IPS-20b (cell line): ENCODE measurements at regions not wholly inside any gene's neighbourhood (a gene's known extent, or its start where the extent isn't known, plus 50 kb on each side); places are given as distances from the start of the nearest gene placed in this dataset.

ENCODE experiments used
- H3K27ac ChIP-seq: one replicate; pipeline ENCODE4 v1.5.1; 2013; ENCODE audit warnings: low read length
- H3K27me3 ChIP-seq: 2 replicates; pipeline ENCODE4 v1.6.1; 2013; ENCODE audit warnings: mild to moderate bottlenecking, low read length, inconsistent platforms; ENCODE audit not compliant: insufficient read depth
- H3K36me3 ChIP-seq: 2 replicates; pipeline ENCODE4 v1.6.1; 2013; ENCODE audit warnings: low read depth, mild to moderate bottlenecking, inconsistent platforms, low read length, moderate library complexity; ENCODE audit not compliant: insufficient read depth
- H3K4me1 ChIP-seq: 2 replicates; pipeline ENCODE4 v1.6.1; 2013; ENCODE audit warnings: mild to moderate bottlenecking, control low read depth, inconsistent platforms, low read length, moderate library complexity; ENCODE audit not compliant: insufficient read depth
- H3K4me3 ChIP-seq: 2 replicates; pipeline ENCODE4 v1.5.1; 2013; ENCODE audit warnings: mild to moderate bottlenecking, low read length, inconsistent platforms
- H3K9ac ChIP-seq: 2 replicates; pipeline ENCODE4 v1.6.1; 2013; ENCODE audit warnings: low read depth, mild to moderate bottlenecking, inconsistent platforms, low read length, moderate library complexity
- H3K9me3 ChIP-seq: 2 replicates; pipeline ENCODE4 v1.6.1; 2013; ENCODE audit warnings: mild to moderate bottlenecking, low read depth, low read length, inconsistent platforms; ENCODE audit not compliant: insufficient read depth

GRCh38 chr18:40841467-40841866, 1113.6 kb upstream of the PIK3C3 start:
- Histone ChIP-seq H3K4me1 (no peaks in the 10 kb centered on the region), H3K9ac (no peak overlapping the region), H3K36me3 (no peaks in the 10 kb centered on the region), H3K4me3 (no peak overlapping the region), H3K27me3 (no peaks in the 10 kb centered on the region), H3K27ac (no peak overlapping the region), H3K9me3 (no peaks in the 10 kb centered on the region)

- Histone ChIP-seq H3K36me3 (no peaks in the 10 kb centered on the region), H3K4me1 (no peaks in the 10 kb centered on the region), H3K4me3 (no peak overlapping the region), H3K27ac (no peak overlapping the region), H3K9me3 (no peaks in the 10 kb centered on the region), H3K9ac (no peak overlapping the region), H3K27me3 (no peaks in the 10 kb centered on the region)
These were observed 1114.0 kb upstream of the PIK3C3 start for GRCh38 chr18:40841063-40841462.

GRCh38 chr18:40832362-40832761, 1122.7 kb upstream of the PIK3C3 start:
- H3K9ac ChIP-seq = no peak overlapping the region
- no peaks in the 10 kb centered on the region for H3K27me3 ChIP-seq
- H3K4me3 ChIP-seq = no peak overlapping the region
- no peaks in the 10 kb centered on the region for H3K36me3 ChIP-seq
- no peaks in the 10 kb centered on the region for H3K9me3 ChIP-seq
- no peak overlapping the region for H3K27ac ChIP-seq
- no peaks in the 10 kb centered on the region; the same call in 1 of the 2 replicates for H3K4me1 ChIP-seq

- no peak overlapping the region for H3K9ac ChIP-seq
These were observed 1130.7 kb upstream of the PIK3C3 start for GRCh38 chr18:40824291-40824690.

GRCh38 chr18:40821596-40822243, 1133.3 kb upstream of the PIK3C3 start:
- Histone ChIP-seq H3K9me3 (no peaks in the 10 kb centered on the region), H3K4me3 (no peak overlapping the region), H3K27me3 (no peaks in the 10 kb centered on the region), H3K4me1 (no peaks in the 10 kb centered on the region), H3K27ac (no peak overlapping the region), H3K9ac (no peak overlapping the region), H3K36me3 (no peaks in the 10 kb centered on the region)

More at GRCh38 chr18:40824291-40824690, 1130.7 kb upstream of the PIK3C3 start:
- H3K27me3 ChIP-seq = no peaks in the 10 kb centered on the region
- no peaks in the 10 kb centered on the region for H3K4me1 ChIP-seq
- no peaks in the 10 kb centered on the region for H3K36me3 ChIP-seq
- H3K9me3 ChIP-seq = no peaks in the 10 kb centered on the region
- H3K4me3 ChIP-seq = no peak overlapping the region
- no peak overlapping the region for H3K27ac ChIP-seq

GRCh38 chr18:40812981-40813515, 1142.0 kb upstream of the PIK3C3 start:
- no peaks in the 10 kb centered on the region for H3K36me3 ChIP-seq
- H3K4me1 ChIP-seq = no peaks in the 10 kb centered on the region
- H3K27ac ChIP-seq = no peak overlapping the region
- H3K27me3 ChIP-seq = no peaks in the 10 kb centered on the region
- H3K9ac ChIP-seq = no peak overlapping the region
- no peaks in the 10 kb centered on the region for H3K9me3 ChIP-seq
- H3K4me3 ChIP-seq = no peak overlapping the region

GRCh38 chr18:40810372-40810771, 1144.7 kb upstream of the PIK3C3 start:
- Histone ChIP-seq H3K36me3 (no peaks in the 10 kb centered on the region), H3K27ac (no peak overlapping the region), H3K9ac (no peak overlapping the region)

GRCh38 chr18:40789286-40789685, 1165.7 kb upstream of the PIK3C3 start:
- Histone ChIP-seq H3K9me3 (0 out of 2 replicates have a peak, but pooled peaks cover 6% of the 10 kb centered on the region), H3K4me3 (no peak overlapping the region), H3K4me1 (no peaks in the 10 kb centered on the region), H3K27ac (no peak overlapping the region), H3K27me3 (no peaks in the 10 kb centered on the region), H3K9ac (no peak overlapping the region), H3K36me3 (no peaks in the 10 kb centered on the region)

More at GRCh38 chr18:40810372-40810771, 1144.7 kb upstream of the PIK3C3 start:
- H3K9me3 ChIP-seq = no peaks in the 10 kb centered on the region
- no peaks in the 10 kb centered on the region for H3K4me1 ChIP-seq
- H3K27me3 ChIP-seq = no peaks in the 10 kb centered on the region
- H3K4me3 ChIP-seq = no peak overlapping the region

GRCh38 chr18:40782453-40783130, 1172.4 kb upstream of the PIK3C3 start:
- H3K9me3 ChIP-seq = no peaks in the 10 kb centered on the region

GRCh38 chr18:40769786-40770185, 1185.2 kb upstream of the PIK3C3 start:
- H3K9ac ChIP-seq = no peak overlapping the region
- no peaks in the 10 kb centered on the region for H3K36me3 ChIP-seq
- H3K4me1 ChIP-seq = no peaks in the 10 kb centered on the region
- no peaks in the 10 kb centered on the region for H3K27me3 ChIP-seq
- no peaks in the 10 kb centered on the region for H3K9me3 ChIP-seq
- no peak overlapping the region for H3K27ac ChIP-seq
- H3K4me3 ChIP-seq = no peak overlapping the region

More at GRCh38 chr18:40782453-40783130, 1172.4 kb upstream of the PIK3C3 start:
- no peak overlapping the region for H3K4me3 ChIP-seq
- H3K4me1 ChIP-seq = no peaks in the 10 kb centered on the region
- no peak overlapping the region for H3K9ac ChIP-seq
- H3K27ac ChIP-seq = no peak overlapping the region
- no peaks in the 10 kb centered on the region for H3K36me3 ChIP-seq
- H3K27me3 ChIP-seq = no peaks in the 10 kb centered on the region

GRCh38 chr18:40760251-40760650, 1194.8 kb upstream of the PIK3C3 start:
- Histone ChIP-seq H3K9me3 (no peaks in the 10 kb centered on the region), H3K9ac (no peak overlapping the region), H3K27ac (no peak overlapping the region), H3K4me1 (no peaks in the 10 kb centered on the region), H3K36me3 (no peaks in the 10 kb centered on the region), H3K27me3 (no peaks in the 10 kb centered on the region), H3K4me3 (no peak overlapping the region)

- Histone ChIP-seq H3K27me3 (no peaks in the 10 kb centered on the region), H3K9ac (no peak overlapping the region), H3K4me1 (no peaks in the 10 kb centered on the region; the same call in 1 of the 2 replicates), H3K9me3 (no peaks in the 10 kb centered on the region), H3K36me3 (no peaks in the 10 kb centered on the region), H3K4me3 (no peak overlapping the region), H3K27ac (no peak overlapping the region)
These were observed 1200.6 kb upstream of the PIK3C3 start for GRCh38 chr18:40754477-40754876.
